Endothelial cell of umbilical vein (primary cell): ENCODE measurements at regions not wholly inside any gene's neighbourhood (a gene's known extent, or its start where the extent isn't known, plus 50 kb on each side); places are given as distances from the start of the nearest gene placed in this dataset.

ENCODE experiments used
- BruUV-seq: library from RNA; stranded (reverse); fragments of 400-500 nt; replicated peaks from 2 replicates; lab custom pipeline; 2021; lab: Mats Ljungman, UMichigan
- CTCF ChIA-PET: fragments of 300-600, 350-600 bp; sonication (Branson Sonifier 250); formaldehyde crosslinking; loops from one replicate; lab custom pipeline; 2021; ENCODE audit warnings: antibody characterized with exemption, inconsistent platforms; lab: Charles Lee
- POLR2A ChIA-PET: fragments of 300-600, 350-600 bp; sonication (Branson Sonifier 250); formaldehyde crosslinking; loops from one replicate; lab custom pipeline; 2021; ENCODE audit warnings: antibody characterized with exemption, inconsistent platforms; lab: Charles Lee
- DNase-seq: peaks from one replicate; pipeline ENCODE4 v3.0.0-alpha.2; 2011; ENCODE audit warnings: low read depth, low spot score
- FAIRE-seq: peaks from 2 replicates; lab custom pipeline; 2011; peaks lifted over from hg19 to GRCh38; lab: Jason Lieb, UNC
- H2AFZ ChIP-seq: 2 replicates; pipeline ENCODE4 v1.6.0; 2012; ENCODE audit warnings: low read depth, low read length, control low read depth, inconsistent platforms
- H3K27ac ChIP-seq: 2 replicates; pipeline ENCODE4 v1.5.1; 2011; ENCODE audit warnings: low read depth, mild to moderate bottlenecking, control low read depth, low read length, moderate library complexity; ENCODE audit not compliant: insufficient read depth
- H3K27me3 ChIP-seq, 2 experiments: 2 replicates each; pipeline versions ENCODE4 v1.6.0 to v1.6.1; 2011; ENCODE audit warnings: low read length in 2 of 2, mixed read lengths in 1 of 2; ENCODE audit not compliant: control insufficient read depth in 2 of 2, insufficient read depth in 2 of 2
- H3K36me3 ChIP-seq, 2 experiments: 2 replicates in 1 of 2; 3 replicates in 1 of 2; pipeline ENCODE4 v1.5.1; 2011; ENCODE audit warnings: low read length in 2 of 2, mild to moderate bottlenecking in 1 of 2, moderate library complexity in 1 of 2; ENCODE audit not compliant: control insufficient read depth in 2 of 2, insufficient read depth in 2 of 2; ENCODE audit errors: extremely low read depth in 1 of 2
- H3K4me1 ChIP-seq: 3 replicates; pipeline ENCODE4 v1.5.1; 2011; ENCODE audit warnings: mild to moderate bottlenecking, low read length; ENCODE audit not compliant: control insufficient read depth, insufficient read depth; ENCODE audit errors: extremely low read depth
- H3K4me2 ChIP-seq: 2 replicates; pipeline ENCODE4 v1.6.1; 2011; ENCODE audit warnings: low read length, control low read depth, mixed read lengths; ENCODE audit not compliant: insufficient read depth
- H3K4me3 ChIP-seq, 3 experiments: fragments of 200-600 bp in 1 of 3; sonication (generic), shearing (Covaris generic) in 1 of 3; replicated peaks in 1 of 3; 2 replicates each; pipeline ENCODE4 v1.5.1; 2011 to 2016; ENCODE audit warnings: control low read depth in 3 of 3, low read length in 3 of 3, mild to moderate bottlenecking in 2 of 3, inconsistent platforms in 1 of 3, low read depth in 1 of 3, moderate library complexity in 1 of 3; ENCODE audit not compliant: insufficient read depth in 1 of 3
- H3K79me2 ChIP-seq: 2 replicates; pipeline ENCODE4 v1.6.0; 2012; ENCODE audit warnings: low read length, inconsistent platforms; ENCODE audit not compliant: control insufficient read depth, insufficient read depth
- H3K9ac ChIP-seq: replicated peaks from 2 replicates; pipeline ENCODE3; 2011; ENCODE audit warnings: low read length, control low read depth; ENCODE audit not compliant: insufficient read depth; ENCODE audit errors: extremely low read depth
- H3K9me1 ChIP-seq: replicated peaks from 3 replicates; pipeline ENCODE4 v1.6.0; 2011; ENCODE audit warnings: mild to moderate bottlenecking, low read length; ENCODE audit not compliant: control insufficient read depth, insufficient read depth; ENCODE audit errors: extremely low read depth
- H3K9me3 ChIP-seq: replicated peaks from 2 replicates; pipeline ENCODE4 v1.5.1; 2012; ENCODE audit warnings: low read length, inconsistent platforms; ENCODE audit not compliant: control insufficient read depth, insufficient read depth
- H4K20me1 ChIP-seq: replicated peaks from 2 replicates; pipeline ENCODE3; 2011; ENCODE audit warnings: mild to moderate bottlenecking, low read length; ENCODE audit not compliant: control insufficient read depth, insufficient read depth; ENCODE audit errors: extremely low read depth
- CTCF ChIP-seq, 2 donors: IDR thresholded peaks; 1 replicate in 1 of 2; 2 replicates in 1 of 2; pipeline ENCODE4 v1.5.1; 2011; ENCODE audit warnings: low read length in 2 of 2, mild to moderate bottlenecking in 2 of 2, moderate library complexity in 2 of 2, control low read depth in 1 of 2, inconsistent platforms in 1 of 2, low read depth in 1 of 2; ENCODE audit not compliant: insufficient read depth in 1 of 2; ENCODE audit errors: extremely low read depth in 1 of 2
- EZH2 ChIP-seq: IDR thresholded peaks from 2 replicates; pipeline ENCODE4 v1.6.1; 2012; ENCODE audit warnings: borderline replicate concordance, low read depth, mild to moderate bottlenecking, moderate library complexity, low read length, inconsistent platforms; ENCODE audit not compliant: severe bottlenecking
- FOS ChIP-seq: IDR thresholded peaks from 2 replicates; pipeline ENCODE4 v1.6.1; 2011; ENCODE audit warnings: mild to moderate bottlenecking, low read length, moderate library complexity, borderline replicate concordance; ENCODE audit not compliant: insufficient read depth
- GATA2 ChIP-seq: IDR thresholded peaks from 2 replicates; pipeline ENCODE4 v1.7.0; 2011; ENCODE audit warnings: low read depth, mild to moderate bottlenecking, moderate library complexity, mixed read lengths, low read length; ENCODE audit not compliant: insufficient read length, insufficient read depth
- JUN ChIP-seq: IDR thresholded peaks from 2 replicates; pipeline ENCODE4 v1.6.1; 2011; ENCODE audit warnings: borderline replicate concordance, low read depth; ENCODE audit not compliant: insufficient read length, insufficient read depth
- MAX ChIP-seq: IDR thresholded peaks from 2 replicates; pipeline ENCODE4 v1.6.1; 2011; ENCODE audit not compliant: insufficient read depth, insufficient read length
- MYC ChIP-seq: IDR thresholded peaks from one replicate; pipeline ENCODE4 v1.6.1; 2011; ENCODE audit warnings: mild to moderate bottlenecking, low read depth, low read length
- POLR2A ChIP-seq: IDR thresholded peaks from 2 replicates; pipeline ENCODE4 v1.6.1; 2012; ENCODE audit warnings: low read depth, mild to moderate bottlenecking, control low read depth, low read length
- POLR2AphosphoS5 ChIP-seq: IDR thresholded peaks from 2 replicates; pipeline ENCODE4 v1.6.1; 2012; ENCODE audit warnings: low read depth, mild to moderate bottlenecking, control low read depth, low read length, moderate library complexity; ENCODE audit not compliant: insufficient read depth
- dilution Hi-C: fragments of 300-500 bp; cut with MboI; formaldehyde crosslinking; loops from one replicate; pipeline ENCODE4 v1.15.0; 2019; ENCODE audit warnings: low sequenced_read_pairs; ENCODE audit not compliant: extremely low pct_ligation_motif_present
- intact Hi-C: fragments of 100-400 bp; cut with micrococcal nuclease; formaldehyde crosslinking; loops from one replicate; pipeline ENCODE4 v1.10.0; 2022

GRCh38 chrX:35015621-35016020 lies 73.0 kb downstream of the FAM47B start:
- H2AFZ ChIP-seq = no peak overlapping the region
- no peak overlapping the region for H3K4me2 ChIP-seq
- TF ChIP-seq POLR2A (no peak), MYC (no peak), GATA2 (no peak), JUN (no peak), EZH2 (no peak), MAX (no peak), POLR2AphosphoS5 (no peak), CTCF (IDR thresholded peaks at IDR 0.05; ENCODE audit: extremely low read depth in 1 of 2, insufficient read depth in 1 of 2, low read depth in 1 of 2, low read length in 2 of 2) (no peak), FOS (no peak)
- no peaks in the 10 kb centered on the region for H3K9me1 ChIP-seq
- no peaks in the 10 kb centered on the region for H3K9me3 ChIP-seq
- BruUV-seq = no TSS peak
- intact Hi-C loops = no loop called here
- dilution Hi-C loops = no loop called here
- no peak overlapping the region for H3K27ac ChIP-seq
- no peaks in the 10 kb centered on the region for H3K79me2 ChIP-seq
- H4K20me1 ChIP-seq = no peaks in the 10 kb centered on the region
- DNase-seq (no peak), FAIRE-seq (no peak)
- no peak overlapping the region for H3K9ac ChIP-seq
- H3K36me3 ChIP-seq = no peaks in the 10 kb centered on the region
- ChIA-PET CTCF (no interaction called here), POLR2A (no interaction called here)
- no peaks in the 10 kb centered on the region for H3K4me1 ChIP-seq
- no peak overlapping the region for H3K4me3 ChIP-seq
- H3K27me3 ChIP-seq = no peaks in the 10 kb centered on the region
